Gastrocnemius medialis (tissue), 4 donors: ENCODE measurements at regions not wholly inside any gene's neighbourhood (a gene's known extent, or its start where the extent isn't known, plus 50 kb on each side); places are given as distances from the start of the nearest gene placed in this dataset.
"Not testable (repeated sequence)": the region's sequence is repeated elsewhere in the genome, so short reads cannot be mapped to it uniquely, and the experiment has no call there.

Source experiments
- ATAC-seq, 2 donors: fragments of 150-250 bp; one replicate each; pipeline ENCODE4 v1.9.1; 2016
- DNase-seq, 2 donors: peaks; one replicate each; pipeline ENCODE4 v3.0.0-alpha.2; 2019
- H3K27ac ChIP-seq, 4 donors: fragments of 200-600 bp; sonication (generic); 1 replicate in 1 of 4; 2 replicates in 3 of 4; pipeline ENCODE4 v1.5.1; 2016 to 2018; ENCODE audit warnings: mild to moderate bottlenecking in 2 of 4, moderate library complexity in 1 of 4
- H3K27me3 ChIP-seq, 3 donors: fragments of 200-600 bp; sonication (generic) in 2 of 3; 1 replicate in 1 of 3; 2 replicates in 2 of 3; pipeline versions ENCODE4 v1.5.1 to v1.6.0; 2016 to 2019; ENCODE audit warnings: mild to moderate bottlenecking in 1 of 3, moderate library complexity in 1 of 3
- H3K36me3 ChIP-seq, 2 donors: fragments of 200-600 bp; sonication (generic) in 1 of 2; one replicate each; pipeline ENCODE4 v1.5.1; 2017 to 2018
- H3K4me1 ChIP-seq, 2 donors: fragments of 200-600 bp; sonication (generic) in 1 of 2; one replicate each; pipeline ENCODE4 v1.5.1; 2016 to 2017; ENCODE audit warnings: mild to moderate bottlenecking in 2 of 2
- H3K4me3 ChIP-seq, 4 donors: fragments of 200-600 bp; sonication (generic) in 3 of 4; 1 replicate in 1 of 4; 2 replicates in 3 of 4; pipeline ENCODE4 v1.5.1; 2016 to 2019; ENCODE audit warnings: mild to moderate bottlenecking in 2 of 4
- H3K9me3 ChIP-seq, 3 donors: fragments of 200-600 bp; sonication (generic) in 2 of 3; 1 replicate in 1 of 3; 2 replicates in 2 of 3; pipeline ENCODE4 v1.5.1; 2016 to 2019
- POLR2A ChIP-seq, 2 donors: fragments of 450-650 bp; IDR thresholded peaks; one replicate each; pipeline ENCODE4 v1.6.1; 2017; ENCODE audit warnings: antibody characterized with exemption in 2 of 2, mild to moderate bottlenecking in 2 of 2, moderate library complexity in 2 of 2
- in situ Hi-C, 4 donors: fragments of 200-750 bp; cut with MboI; loops; one replicate each; pipeline versions ENCODE4 v1.15.0 to v1.8.0; 2017; ENCODE audit warnings: low sequenced_read_pairs in 4 of 4
- intact Hi-C: fragments of 100-400 bp; cut with DNase I; formaldehyde crosslinking; loops from one replicate; pipeline ENCODE4 v1.15.1; 2023; ENCODE audit warnings: low total_unique reads
- TF ChIP-seq, protein P1 (sequence below), 5 experiments: fragments of 450-650 bp in 3 of 5; fragments of 200-600 bp in 2 of 5; sonication (generic) in 2 of 5; IDR thresholded peaks in 4 of 5; conservative IDR thresholded peaks in 1 of 5; 1 replicate in 4 of 5; 2 replicates in 1 of 5; pipeline ENCODE4 v1.5.1; 2016 to 2019; ENCODE audit warnings: antibody characterized with exemption in 5 of 5, mild to moderate bottlenecking in 3 of 5, moderate library complexity in 3 of 5

DNA sequence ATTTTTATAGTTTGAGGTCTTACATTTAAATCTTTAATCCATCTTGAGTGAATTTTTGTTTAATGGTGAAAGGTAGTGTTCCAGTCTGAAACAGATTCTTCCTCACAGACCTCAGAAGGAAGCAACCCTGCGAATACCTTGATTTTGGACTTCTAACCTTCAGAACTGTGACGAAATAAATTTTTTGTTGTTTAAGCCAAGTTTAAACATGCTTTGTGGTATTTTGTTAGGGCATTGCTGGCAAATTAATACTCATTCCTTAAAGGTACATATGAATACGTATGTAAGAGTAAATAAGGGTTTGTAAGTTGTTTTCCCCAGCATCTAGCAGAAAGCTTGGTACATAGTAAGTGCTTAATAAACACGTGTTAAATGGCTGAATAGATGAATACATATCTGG lies 100.3 kb downstream of the SEC16B start:
- ATAC-seq (no peak), DNase-seq (no peak)
- intact Hi-C loops (no loop called here), in situ Hi-C loops (no loop called here)
- Histone ChIP-seq H3K4me1 (peaks cover 7 to 14% of the 10 kb centered on the region in 2 donors), H3K36me3 (no peaks in the 10 kb centered on the region), H3K27ac (no peak overlapping the region), H3K27me3 (no peaks in the 10 kb centered on the region), H3K4me3 (no peak overlapping the region), H3K9me3 (no peaks in the 10 kb centered on the region)
- no peak for TF ChIP-seq POLR2A (IDR thresholded peaks at IDR 0.05)
- TF ChIP-seq, protein P1, sequence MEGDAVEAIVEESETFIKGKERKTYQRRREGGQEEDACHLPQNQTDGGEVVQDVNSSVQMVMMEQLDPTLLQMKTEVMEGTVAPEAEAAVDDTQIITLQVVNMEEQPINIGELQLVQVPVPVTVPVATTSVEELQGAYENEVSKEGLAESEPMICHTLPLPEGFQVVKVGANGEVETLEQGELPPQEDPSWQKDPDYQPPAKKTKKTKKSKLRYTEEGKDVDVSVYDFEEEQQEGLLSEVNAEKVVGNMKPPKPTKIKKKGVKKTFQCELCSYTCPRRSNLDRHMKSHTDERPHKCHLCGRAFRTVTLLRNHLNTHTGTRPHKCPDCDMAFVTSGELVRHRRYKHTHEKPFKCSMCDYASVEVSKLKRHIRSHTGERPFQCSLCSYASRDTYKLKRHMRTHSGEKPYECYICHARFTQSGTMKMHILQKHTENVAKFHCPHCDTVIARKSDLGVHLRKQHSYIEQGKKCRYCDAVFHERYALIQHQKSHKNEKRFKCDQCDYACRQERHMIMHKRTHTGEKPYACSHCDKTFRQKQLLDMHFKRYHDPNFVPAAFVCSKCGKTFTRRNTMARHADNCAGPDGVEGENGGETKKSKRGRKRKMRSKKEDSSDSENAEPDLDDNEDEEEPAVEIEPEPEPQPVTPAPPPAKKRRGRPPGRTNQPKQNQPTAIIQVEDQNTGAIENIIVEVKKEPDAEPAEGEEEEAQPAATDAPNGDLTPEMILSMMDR (IDR thresholded peaks at IDR 0.05 in 4 of 5, conservative IDR thresholded peaks at IDR 0.05 in 1 of 5), result no peak

GRCh38 chr1:177869011-177869410 lies 100.8 kb downstream of the SEC16B start:
- H3K27ac ChIP-seq, in situ Hi-C loops, H3K4me3 ChIP-seq, DNase-seq, H3K36me3 ChIP-seq, H3K9me3 ChIP-seq, ATAC-seq, H3K27me3 ChIP-seq, intact Hi-C loops: not testable (repeated sequence)
- H3K4me1 ChIP-seq, result peaks cover 12 to 18% of the 10 kb centered on the region in 2 donors

DNA sequence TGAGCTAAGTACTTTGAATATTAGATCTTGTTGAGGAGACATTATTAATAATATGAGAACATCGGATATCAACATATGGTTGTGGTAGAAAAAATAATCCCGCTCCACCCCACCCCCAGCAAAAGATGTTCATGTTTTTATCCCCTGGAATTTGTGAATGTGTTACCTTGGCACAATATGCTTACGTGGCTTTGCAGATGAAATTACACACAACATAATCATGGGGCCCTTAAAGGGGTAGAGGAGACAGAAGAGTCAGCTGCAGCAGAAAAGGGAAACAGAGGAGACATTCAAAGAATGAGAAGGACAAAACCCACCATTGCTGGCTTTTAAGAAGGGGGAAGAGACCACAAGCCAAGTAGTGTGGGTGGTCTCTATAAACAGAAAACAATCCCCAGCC lies 104.1 kb downstream of the SEC16B start:
- DNase-seq (no peak), ATAC-seq (peak; percentile 60)
- Histone ChIP-seq H3K27me3 (no peaks in the 10 kb centered on the region), H3K4me3 (peak overlapping the region in 1 of 4 donors; percentile 23), H3K36me3 (no peaks in the 10 kb centered on the region), H3K9me3 (no peaks in the 10 kb centered on the region), H3K4me1 (peaks cover 12 to 18% of the 10 kb centered on the region in 2 donors), H3K27ac (peak overlapping the region in 1 of 4 donors; percentile 55)
- TF ChIP-seq, protein P1 (IDR thresholded peaks at IDR 0.05 in 4 of 5, conservative IDR thresholded peaks at IDR 0.05 in 1 of 5), result no peak
- intact Hi-C loops, result no loop called here
- in situ Hi-C loops, result no loop called here

DNA sequence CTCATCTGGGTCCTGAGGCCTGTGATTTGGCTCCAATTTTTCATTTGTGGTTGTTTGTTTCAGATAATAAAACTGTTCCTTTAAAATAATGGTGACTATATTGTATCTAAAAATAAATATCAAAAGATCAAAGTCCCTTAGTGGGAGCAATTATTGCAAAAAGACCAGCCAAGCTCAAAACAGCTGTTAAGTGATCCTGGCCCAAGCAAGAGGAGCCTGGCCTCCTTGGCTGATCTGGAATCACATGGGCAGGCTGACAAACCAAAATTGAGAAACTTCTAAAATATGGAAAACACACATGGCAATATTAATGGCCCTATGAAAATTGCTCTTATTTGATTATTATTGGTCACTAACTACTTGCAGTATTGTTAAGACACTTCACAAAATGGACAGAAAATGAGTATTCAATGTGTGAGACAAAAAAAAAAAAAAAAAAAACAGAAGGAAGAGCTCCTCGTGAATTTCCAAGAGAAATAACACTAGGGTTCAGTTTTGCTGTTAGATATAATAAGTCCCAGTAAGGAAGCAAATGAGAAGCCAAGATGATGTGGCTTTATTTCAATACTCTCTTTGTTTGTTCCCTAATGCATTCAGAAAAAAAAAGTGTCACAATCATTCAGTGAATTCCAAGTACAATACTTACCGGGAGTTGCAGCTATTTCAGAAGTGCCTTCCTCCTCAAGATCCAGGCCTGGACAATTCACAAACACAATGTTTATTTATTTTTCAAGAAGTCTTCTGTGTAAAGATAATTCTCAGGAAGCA lies 105.1 kb downstream of the SEC16B start:
- Histone ChIP-seq H3K27me3 (no peaks in the 10 kb centered on the region), H3K27ac (peak overlapping the region in 1 of 4 donors; percentile 55), H3K9me3 (no peaks in the 10 kb centered on the region), H3K36me3 (no peaks in the 10 kb centered on the region), H3K4me3 (no peak overlapping the region), H3K4me1 (peaks cover 12 to 18% of the 10 kb centered on the region in 2 donors)
- DNase-seq (peak in 1 of 2 donors; percentile 29), ATAC-seq (peak in 1 of 2 donors; percentile 48)
- intact Hi-C loops (no loop called here), in situ Hi-C loops (no loop called here)
- TF ChIP-seq POLR2A (IDR thresholded peaks at IDR 0.05), result no peak
- TF ChIP-seq, protein P1 (IDR thresholded peaks at IDR 0.05 in 4 of 5, conservative IDR thresholded peaks at IDR 0.05 in 1 of 5), result no peak

GRCh38 chr1:177863796-177864195 lies 106.1 kb downstream of the SEC16B start:
- H3K36me3 ChIP-seq, result no peaks in the 10 kb centered on the region
- no peak overlapping the region for H3K27ac ChIP-seq
- H3K4me3 ChIP-seq, result no peak overlapping the region
- DNase-seq (no peak), ATAC-seq (no peak)
- in situ Hi-C loops, result no loop called here
- TF ChIP-seq, protein P1 (IDR thresholded peaks at IDR 0.05 in 4 of 5, conservative IDR thresholded peaks at IDR 0.05 in 1 of 5), result no peak
- TF ChIP-seq POLR2A (IDR thresholded peaks at IDR 0.05), result no peak
- peaks cover 12 to 18% of the 10 kb centered on the region in 2 donors for H3K4me1 ChIP-seq
- H3K9me3 ChIP-seq, result no peaks in the 10 kb centered on the region
- intact Hi-C loops, result no loop called here
- H3K27me3 ChIP-seq, result no peaks in the 10 kb centered on the region
